HUES64 (cell line): ENCODE measurements at regions not wholly inside any gene's neighbourhood (a gene's known extent, or its start where the extent isn't known, plus 50 kb on each side); places are given as distances from the start of the nearest gene placed in this dataset.

Source experiments
- H3K27ac ChIP-seq: 2 replicates; pipeline ENCODE4 v1.7.0; 2013; ENCODE audit warnings: low read depth, low read length, inconsistent platforms
- H3K27me3 ChIP-seq: 2 replicates; pipeline ENCODE4 v1.6.1; 2013; ENCODE audit warnings: mild to moderate bottlenecking, low read length; ENCODE audit not compliant: insufficient read depth
- H3K36me3 ChIP-seq: 2 replicates; pipeline ENCODE4 v1.6.1; 2013; ENCODE audit warnings: mild to moderate bottlenecking, low read length; ENCODE audit not compliant: insufficient read depth
- H3K4me1 ChIP-seq: 2 replicates; pipeline ENCODE4 v1.6.1; 2013; ENCODE audit warnings: mild to moderate bottlenecking, low read length, moderate library complexity; ENCODE audit not compliant: insufficient read depth
- H3K4me3 ChIP-seq: 2 replicates; pipeline ENCODE4 v1.5.1; 2013; ENCODE audit warnings: mild to moderate bottlenecking, low read length, moderate library complexity
- H3K9ac ChIP-seq: 2 replicates; pipeline ENCODE4 v1.6.1; 2013; ENCODE audit warnings: mild to moderate bottlenecking, low read depth, low read length
- H3K9me3 ChIP-seq: 2 replicates; pipeline ENCODE4 v1.6.1; 2013; ENCODE audit warnings: low read depth, low read length; ENCODE audit not compliant: insufficient read depth
- whole genome bisulfite sequencing: fragments of 150-250, 120-280 bp; methylation state at CpG from one replicate; pipeline ENCODE4 v1.1.7; 2013; ENCODE audit warnings: missing lambda C conversion rate; 5-methylcytosine and 5-hydroxymethylcytosine counted together

GRCh38 chr4:126058596-126058995 lies 743.8 kb downstream of the FAT4 start:
- Histone ChIP-seq H3K9ac (no peak overlapping the region), H3K27ac (no peak overlapping the region), H3K9me3 (no peaks in the 10 kb centered on the region), H3K4me1 (no peaks in the 10 kb centered on the region), H3K4me3 (no peak overlapping the region), H3K36me3 (no peaks in the 10 kb centered on the region), H3K27me3 (no peaks in the 10 kb centered on the region)
- WGBS, result 98% methylated on average over 2 of the region's 2 CpGs

GRCh38 chr4:126061655-126062054 lies 746.9 kb downstream of the FAT4 start:
- Histone ChIP-seq H3K9ac (no peak overlapping the region), H3K4me1 (no peaks in the 10 kb centered on the region), H3K27ac (no peak overlapping the region), H3K4me3 (no peak overlapping the region), H3K36me3 (no peaks in the 10 kb centered on the region), H3K27me3 (no peaks in the 10 kb centered on the region), H3K9me3 (no peaks in the 10 kb centered on the region)
- WGBS, result 98% methylated on average over 3 of the region's 4 CpGs

GRCh38 chr4:126065016-126065415 lies 750.3 kb downstream of the FAT4 start:
- Histone ChIP-seq H3K9ac (no peak overlapping the region), H3K4me3 (no peak overlapping the region), H3K36me3 (no peaks in the 10 kb centered on the region), H3K4me1 (no peaks in the 10 kb centered on the region), H3K9me3 (no peaks in the 10 kb centered on the region), H3K27ac (no peak overlapping the region), H3K27me3 (no peaks in the 10 kb centered on the region)

GRCh38 chr4:126071346-126072333 lies 756.9 kb downstream of the FAT4 start:
- Histone ChIP-seq H3K4me1 (0 out of 2 replicates have a peak, but pooled peaks cover 3% of the 10 kb centered on the region), H3K27me3 (no peaks in the 10 kb centered on the region), H3K9ac (no peak overlapping the region), H3K36me3 (no peaks in the 10 kb centered on the region), H3K9me3 (no peaks in the 10 kb centered on the region), H3K27ac (no peak overlapping the region), H3K4me3 (no peak overlapping the region)
- WGBS, result 94% methylated on average over 3 of the region's 4 CpGs

- Histone ChIP-seq H3K9me3 (no peaks in the 10 kb centered on the region), H3K4me3 (no peak overlapping the region), H3K4me1 (no peaks in the 10 kb centered on the region), H3K27me3 (no peaks in the 10 kb centered on the region), H3K9ac (no peak overlapping the region), H3K27ac (no peak overlapping the region), H3K36me3 (no peaks in the 10 kb centered on the region)
- 98% methylated on average over 3 of the region's 3 CpGs for WGBS
Measured at GRCh38 chr4:126081336-126081735, 766.6 kb downstream of the FAT4 start.

GRCh38 chr4:126086041-126086440 lies 771.3 kb downstream of the FAT4 start:
- H3K4me3 ChIP-seq, result no peak overlapping the region
- 90% methylated on average over 2 of the region's 2 CpGs for WGBS
- no peaks in the 10 kb centered on the region for H3K4me1 ChIP-seq
- H3K27ac ChIP-seq, result no peak overlapping the region
- H3K9me3 ChIP-seq, result no peaks in the 10 kb centered on the region
- H3K36me3 ChIP-seq, result no peaks in the 10 kb centered on the region
- H3K9ac ChIP-seq, result no peak overlapping the region
- H3K27me3 ChIP-seq, result no peaks in the 10 kb centered on the region

- no peak overlapping the region for H3K9ac ChIP-seq
- no peaks in the 10 kb centered on the region for H3K4me1 ChIP-seq
- no peaks in the 10 kb centered on the region for H3K27me3 ChIP-seq
- no peak overlapping the region for H3K27ac ChIP-seq
- no peaks in the 10 kb centered on the region for H3K9me3 ChIP-seq
- no peak overlapping the region for H3K4me3 ChIP-seq
- H3K36me3 ChIP-seq, result no peaks in the 10 kb centered on the region
Measured at GRCh38 chr4:126087101-126087500, 772.3 kb downstream of the FAT4 start.

GRCh38 chr4:126097155-126097799 lies 782.5 kb downstream of the FAT4 start:
- Histone ChIP-seq H3K27ac (no peak overlapping the region), H3K36me3 (no peaks in the 10 kb centered on the region), H3K27me3 (no peaks in the 10 kb centered on the region), H3K4me3 (no peak overlapping the region), H3K9ac (no peak overlapping the region), H3K9me3 (no peaks in the 10 kb centered on the region), H3K4me1 (no peaks in the 10 kb centered on the region)
- WGBS, result 92% methylated on average over 3 of the region's 4 CpGs

GRCh38 chr4:126106658-126107057 lies 791.9 kb downstream of the FAT4 start:
- no peaks in the 10 kb centered on the region for H3K36me3 ChIP-seq
- 95% methylated on average over 8 of the region's 8 CpGs for WGBS
- no peak overlapping the region for H3K4me3 ChIP-seq
- H3K27ac ChIP-seq, result no peak overlapping the region
- H3K9ac ChIP-seq, result no peak overlapping the region
- no peaks in the 10 kb centered on the region for H3K4me1 ChIP-seq
- H3K27me3 ChIP-seq, result no peaks in the 10 kb centered on the region
- no peaks in the 10 kb centered on the region for H3K9me3 ChIP-seq

- Histone ChIP-seq H3K36me3 (no peaks in the 10 kb centered on the region), H3K9me3 (peaks cover 3% of the 10 kb centered on the region; the same call in 1 of the 2 replicates), H3K4me3 (no peak overlapping the region), H3K27me3 (no peaks in the 10 kb centered on the region), H3K27ac (no peak overlapping the region), H3K4me1 (no peaks in the 10 kb centered on the region), H3K9ac (no peak overlapping the region)
- WGBS, result 94% methylated on average over 2 of the region's 2 CpGs
Measured at GRCh38 chr4:126109836-126110235, 795.1 kb downstream of the FAT4 start.

- Histone ChIP-seq H3K27ac (no peak overlapping the region), H3K36me3 (no peaks in the 10 kb centered on the region), H3K4me1 (no peaks in the 10 kb centered on the region), H3K27me3 (no peaks in the 10 kb centered on the region), H3K4me3 (no peak overlapping the region), H3K9me3 (peaks cover 3% of the 10 kb centered on the region; the same call in 1 of the 2 replicates), H3K9ac (no peak overlapping the region)
- whole genome bisulfite sequencing, result no CpG with 5 or more reads among the region's 1 CpG
Measured at GRCh38 chr4:126113058-126113457, 798.3 kb downstream of the FAT4 start.
